Stimulated activated CD8-positive, alpha-beta memory T cell treated with anti-CD3 and anti-CD28 coated beads, Interleukin-7, amount 100 ng/mL, for 48 hours (primary cell): ENCODE measurements at regions not wholly inside any gene's neighbourhood (a gene's known extent, or its start where the extent isn't known, plus 50 kb on each side); places are given as distances from the start of the nearest gene placed in this dataset.

Source experiments
- DNase-seq, 2 donors: peaks; one replicate each; pipeline ENCODE4 v3.0.0-alpha.2; 2020; ENCODE audit warnings: low read depth in 1 of 2; ENCODE audit errors: extremely low read depth in 1 of 2

- no peak for DNase-seq
Measured at GRCh38 chr4:181523973-181524372, 719.2 kb upstream of the TENM3 start.

GRCh38 chr4:181524499-181524898, 718.7 kb upstream of the TENM3 start:
- DNase-seq = no peak

- DNase-seq = no peak
Measured at GRCh38 chr4:181525634-181526033, 717.6 kb upstream of the TENM3 start.

GRCh38 chr4:181528570-181529184, 714.5 kb upstream of the TENM3 start:
- no peak for DNase-seq

GRCh38 chr4:181529537-181529936, 713.7 kb upstream of the TENM3 start:
- DNase-seq = no peak

- no peak for DNase-seq
Measured at GRCh38 chr4:181536196-181536746, 706.9 kb upstream of the TENM3 start.

GRCh38 chr4:181536811-181537434, 706.3 kb upstream of the TENM3 start:
- no peak for DNase-seq

GRCh38 chr4:181538431-181538830, 704.8 kb upstream of the TENM3 start:
- DNase-seq = no peak

GRCh38 chr4:181541396-181541795, 701.8 kb upstream of the TENM3 start:
- no peak for DNase-seq

- DNase-seq = no peak
Measured at GRCh38 chr4:181548873-181549575, 694.2 kb upstream of the TENM3 start.

GRCh38 chr4:181549576-181550188, 693.5 kb upstream of the TENM3 start:
- DNase-seq = no peak

- no peak for DNase-seq
Measured at GRCh38 chr4:181550381-181550780, 692.8 kb upstream of the TENM3 start.

GRCh38 chr4:181559637-181560036, 683.6 kb upstream of the TENM3 start:
- DNase-seq = no peak

GRCh38 chr4:181562399-181562798, 680.8 kb upstream of the TENM3 start:
- DNase-seq = no peak

GRCh38 chr4:181564625-181565024, 678.6 kb upstream of the TENM3 start:
- no peak for DNase-seq

- no peak for DNase-seq
Measured at GRCh38 chr4:181566490-181566889, 676.7 kb upstream of the TENM3 start.

GRCh38 chr4:181569553-181569952, 673.6 kb upstream of the TENM3 start:
- no peak for DNase-seq

- DNase-seq = no peak
Measured at GRCh38 chr4:181578911-181579310, 664.3 kb upstream of the TENM3 start.

GRCh38 chr4:181579486-181579885, 663.7 kb upstream of the TENM3 start:
- DNase-seq = no peak

- no peak for DNase-seq
Measured at GRCh38 chr4:181581983-181582382, 661.2 kb upstream of the TENM3 start.

GRCh38 chr4:181582595-181582994, 660.6 kb upstream of the TENM3 start:
- no peak for DNase-seq
